ENCODE measurements at regions not wholly inside any gene's neighbourhood (a gene's known extent, or its start where the extent isn't known, plus 50 kb on each side); places are given as distances from the start of the nearest gene placed in this dataset.

- no peaks in the 10 kb centered on the region for H3K27me3 ChIP-seq (ENCODE audit: insufficient read depth, low read length)
- H3K79me2 ChIP-seq (ENCODE audit: insufficient read depth, low read length) = no peaks in the 10 kb centered on the region
- H3K9me2 ChIP-seq (ENCODE audit: insufficient read depth) = no peaks in the 10 kb centered on the region
- no peaks in the 10 kb centered on the region for H4K20me1 ChIP-seq (ENCODE audit: insufficient read depth)
- no peak overlapping the region for H3K27ac ChIP-seq (ENCODE audit: low read depth, low read length)
- H2AFZ ChIP-seq (ENCODE audit: low read depth, low read length, poor library complexity, severe bottlenecking) = no peak overlapping the region
- ChIA-PET POLR2A (no interaction called here), RAD21 (ENCODE audit: low non-redundant PET in 1 of 2, low total read pairs in 2 of 2, uncharacterized antibody in 2 of 2, unreplicated experiment in 2 of 2) (no interaction called here), CTCF (no interaction called here)
- no peak for TF ChIP-seq ZFX (IDR thresholded peaks at IDR 0.05)
- TF ChIP-seq POLR2AphosphoS5 (IDR thresholded peaks at IDR 0.05; ENCODE audit: low read depth, low read length) = no peak
- TF ChIP-seq CEBPB (IDR thresholded peaks at IDR 0.05; ENCODE audit: low read depth) = no peak
- TF ChIP-seq, protein P1, sequence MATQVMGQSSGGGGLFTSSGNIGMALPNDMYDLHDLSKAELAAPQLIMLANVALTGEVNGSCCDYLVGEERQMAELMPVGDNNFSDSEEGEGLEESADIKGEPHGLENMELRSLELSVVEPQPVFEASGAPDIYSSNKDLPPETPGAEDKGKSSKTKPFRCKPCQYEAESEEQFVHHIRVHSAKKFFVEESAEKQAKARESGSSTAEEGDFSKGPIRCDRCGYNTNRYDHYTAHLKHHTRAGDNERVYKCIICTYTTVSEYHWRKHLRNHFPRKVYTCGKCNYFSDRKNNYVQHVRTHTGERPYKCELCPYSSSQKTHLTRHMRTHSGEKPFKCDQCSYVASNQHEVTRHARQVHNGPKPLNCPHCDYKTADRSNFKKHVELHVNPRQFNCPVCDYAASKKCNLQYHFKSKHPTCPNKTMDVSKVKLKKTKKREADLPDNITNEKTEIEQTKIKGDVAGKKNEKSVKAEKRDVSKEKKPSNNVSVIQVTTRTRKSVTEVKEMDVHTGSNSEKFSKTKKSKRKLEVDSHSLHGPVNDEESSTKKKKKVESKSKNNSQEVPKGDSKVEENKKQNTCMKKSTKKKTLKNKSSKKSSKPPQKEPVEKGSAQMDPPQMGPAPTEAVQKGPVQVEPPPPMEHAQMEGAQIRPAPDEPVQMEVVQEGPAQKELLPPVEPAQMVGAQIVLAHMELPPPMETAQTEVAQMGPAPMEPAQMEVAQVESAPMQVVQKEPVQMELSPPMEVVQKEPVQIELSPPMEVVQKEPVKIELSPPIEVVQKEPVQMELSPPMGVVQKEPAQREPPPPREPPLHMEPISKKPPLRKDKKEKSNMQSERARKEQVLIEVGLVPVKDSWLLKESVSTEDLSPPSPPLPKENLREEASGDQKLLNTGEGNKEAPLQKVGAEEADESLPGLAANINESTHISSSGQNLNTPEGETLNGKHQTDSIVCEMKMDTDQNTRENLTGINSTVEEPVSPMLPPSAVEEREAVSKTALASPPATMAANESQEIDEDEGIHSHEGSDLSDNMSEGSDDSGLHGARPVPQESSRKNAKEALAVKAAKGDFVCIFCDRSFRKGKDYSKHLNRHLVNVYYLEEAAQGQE (IDR thresholded peaks at IDR 0.05; ENCODE audit: low read depth) = no peak
- TF ChIP-seq ELF1 (IDR thresholded peaks at IDR 0.05; ENCODE audit: borderline replicate concordance, low read depth) = no peak
- no peak for TF ChIP-seq MAX (IDR thresholded peaks at IDR 0.05)
- no peak for TF ChIP-seq CBX3 (IDR thresholded peaks at IDR 0.05; ENCODE audit: low read depth)
- no peak for TF ChIP-seq SIN3A (IDR thresholded peaks at IDR 0.05; ENCODE audit: low read depth)
- no peak for TF ChIP-seq ZBTB33 (IDR thresholded peaks at IDR 0.05; ENCODE audit: extremely low read depth, insufficient replicate concordance, low read length)
- no peak for TF ChIP-seq SRF (IDR thresholded peaks at IDR 0.05; ENCODE audit: low read depth)
- TF ChIP-seq TCF7L2 (IDR thresholded peaks at IDR 0.05; ENCODE audit: borderline replicate concordance, extremely low read depth, insufficient read depth, insufficient read length) = no peak
- no peak for TF ChIP-seq EZH2phosphoT487 (IDR thresholded peaks at IDR 0.05; ENCODE audit: borderline replicate concordance)
- TF ChIP-seq ZNF274 (IDR thresholded peaks at IDR 0.05; ENCODE audit: low read depth, low read length) = no peak
- no peak for TF ChIP-seq YY1 (IDR thresholded peaks at IDR 0.05; ENCODE audit: extremely low read depth, insufficient replicate concordance, low read depth, low read length)
- TF ChIP-seq CTCF (IDR thresholded peaks at IDR 0.05 in 2 of 3, conservative IDR thresholded peaks at IDR 0.05 in 1 of 3; ENCODE audit: borderline replicate concordance in 1 of 3, insufficient read depth in 1 of 3, low read depth in 2 of 3, low read length in 2 of 3) = no peak
- no peak overlapping the region for H3K4me2 ChIP-seq (ENCODE audit: low read length)
- BruUV-seq (replicated peaks) = no TSS peak
- DNase-seq (ENCODE audit: low read depth, low spot score) (no peak), ATAC-seq (no peak)
- H3K4me3 ChIP-seq (replicated peaks in 1 of 2; ENCODE audit: low read depth in 1 of 2, low read length in 2 of 2) = no peak overlapping the region
- no peaks in the 10 kb centered on the region for H3K4me1 ChIP-seq (ENCODE audit: control insufficient read depth in 1 of 2, insufficient read depth in 2 of 2, low read length in 2 of 2)
- intact Hi-C loops (cut with micrococcal nuclease) = no loop called here
- H3K9me3 ChIP-seq (ENCODE audit: control insufficient read depth in 1 of 2, insufficient read depth in 1 of 2, low read depth in 1 of 2, low read length in 2 of 2) = no peaks in the 10 kb centered on the region
- H3K9ac ChIP-seq (ENCODE audit: low read length) = no peak overlapping the region
- H3K36me3 ChIP-seq (ENCODE audit: control insufficient read depth in 1 of 2, insufficient read depth in 2 of 2, low read length in 2 of 2) = no peaks in the 10 kb centered on the region
These were observed 1038.1 kb upstream of the PCDH20 start for GRCh38 chr13:62453761-62454160.

All from HCT116 (cell line).